MM.1S (cell line): ENCODE measurements at regions not wholly inside any gene's neighbourhood (a gene's known extent, or its start where the extent isn't known, plus 50 kb on each side); places are given as distances from the start of the nearest gene placed in this dataset.

ENCODE experiments used
- DNase-seq: peaks from one replicate; pipeline ENCODE4 v3.0.0-alpha.2; 2015
- H2AFZ ChIP-seq: fragments of 300-600 bp; sonication (generic); 2 replicates; pipeline ENCODE4 v1.6.0; 2016; ENCODE audit warnings: antibody characterized with exemption, low read length
- H3F3A ChIP-seq: fragments of 300-600 bp; sonication (generic); 2 replicates; pipeline ENCODE4 v1.6.1; 2016; ENCODE audit warnings: mild to moderate bottlenecking, antibody characterized with exemption, low read length, moderate library complexity, mixed read lengths; ENCODE audit not compliant: insufficient read depth
- H3K27ac ChIP-seq: fragments of 300-600 bp; sonication (generic); 2 replicates; pipeline ENCODE4 v1.5.1; 2016; ENCODE audit warnings: mild to moderate bottlenecking, low read length
- H3K27me3 ChIP-seq: fragments of 300-600 bp; sonication (generic); replicated peaks from 2 replicates; pipeline ENCODE4 v1.6.0; 2016; ENCODE audit warnings: low read length; ENCODE audit not compliant: insufficient read depth
- H3K36me3 ChIP-seq: fragments of 300-600 bp; sonication (generic); replicated peaks from 2 replicates; pipeline ENCODE4 v1.6.1; 2016; ENCODE audit warnings: mild to moderate bottlenecking, low read length, mixed read lengths; ENCODE audit not compliant: insufficient read depth
- H3K4me1 ChIP-seq: fragments of 300-600 bp; sonication (generic); 2 replicates; pipeline ENCODE4 v1.6.1; 2016; ENCODE audit warnings: low read length, mixed read lengths
- H3K4me2 ChIP-seq: fragments of 300-600 bp; sonication (generic); 2 replicates; pipeline ENCODE4 v1.6.0; 2016; ENCODE audit warnings: low read depth, low read length
- H3K4me3 ChIP-seq: fragments of 300-600 bp; sonication (generic); 2 replicates; pipeline ENCODE4 v1.5.1; 2016; ENCODE audit warnings: low read length, mixed read lengths
- H3K79me2 ChIP-seq: fragments of 300-600 bp; sonication (generic); 2 replicates; pipeline ENCODE4 v1.6.1; 2016; ENCODE audit warnings: mixed run types, low read length, mixed read lengths
- H3K9ac ChIP-seq: fragments of 300-600 bp; sonication (generic); 2 replicates; pipeline ENCODE4 v1.6.1; 2016; ENCODE audit warnings: low read length, mixed read lengths
- H3K9me2 ChIP-seq: fragments of 300-600 bp; sonication (generic); replicated peaks from 2 replicates; pipeline ENCODE4 v1.6.1; 2016; ENCODE audit warnings: mild to moderate bottlenecking, low read length, mixed read lengths; ENCODE audit not compliant: insufficient read depth
- H3K9me3 ChIP-seq: fragments of 300-600 bp; sonication (generic); replicated peaks from 2 replicates; pipeline ENCODE4 v1.6.1; 2016; ENCODE audit warnings: mild to moderate bottlenecking, low read length, mixed read lengths; ENCODE audit not compliant: insufficient read depth
- H4K20me1 ChIP-seq: fragments of 300-600 bp; sonication (generic); 2 replicates; pipeline ENCODE4 v1.6.1; 2016; ENCODE audit warnings: mild to moderate bottlenecking, low read length, moderate library complexity, mixed read lengths; ENCODE audit not compliant: insufficient read depth
- CTCF ChIP-seq: fragments of 300-600 bp; sonication (generic); IDR thresholded peaks from 2 replicates; pipeline ENCODE4 v1.5.1; 2016; ENCODE audit warnings: antibody characterized with exemption, low read length, mixed read lengths
- EZH2 ChIP-seq: fragments of 300-600 bp; sonication (generic); optimal IDR thresholded peaks from 2 replicates; pipeline ENCODE3; 2017; ENCODE audit warnings: low read depth, mild to moderate bottlenecking, antibody characterized with exemption, low read length, mixed read lengths
- EZH2phosphoT487 ChIP-seq: fragments of 300-600 bp; sonication (generic); IDR thresholded peaks from 2 replicates; pipeline ENCODE4 v1.6.1; 2018; ENCODE audit warnings: antibody characterized with exemption, low read length

- H3K4me1 ChIP-seq = no peaks in the 10 kb centered on the region
- H2AFZ ChIP-seq = no peak overlapping the region
- H3K4me2 ChIP-seq = no peak overlapping the region
- DNase-seq = no peak
- H3K36me3 ChIP-seq = no peaks in the 10 kb centered on the region
- H3K4me3 ChIP-seq = no peak overlapping the region
- no peaks in the 10 kb centered on the region for H3K27me3 ChIP-seq
- H3F3A ChIP-seq = no peaks in the 10 kb centered on the region
- no peaks in the 10 kb centered on the region for H3K79me2 ChIP-seq
- H4K20me1 ChIP-seq = no peaks in the 10 kb centered on the region
- H3K27ac ChIP-seq = no peak overlapping the region
- H3K9me2 ChIP-seq = no peaks in the 10 kb centered on the region
- H3K9ac ChIP-seq = no peak overlapping the region
- no peaks in the 10 kb centered on the region for H3K9me3 ChIP-seq
- no peak for TF ChIP-seq EZH2phosphoT487
- no peak for TF ChIP-seq CTCF
- no peak for TF ChIP-seq EZH2
Observed at GRCh38 chr3:182523836-182524235, 269.5 kb upstream of the ATP11B start.

- Histone ChIP-seq H3K4me3 (no peak overlapping the region), H3K4me2 (no peak overlapping the region), H3K27ac (no peak overlapping the region), H3K79me2 (no peaks in the 10 kb centered on the region), H2AFZ (no peak overlapping the region), H3K4me1 (no peaks in the 10 kb centered on the region), H3K9ac (no peak overlapping the region), H3F3A (no peaks in the 10 kb centered on the region), H3K27me3 (no peaks in the 10 kb centered on the region), H3K9me2 (no peaks in the 10 kb centered on the region), H4K20me1 (no peaks in the 10 kb centered on the region), H3K36me3 (no peaks in the 10 kb centered on the region), H3K9me3 (no peaks in the 10 kb centered on the region)
- no peak for TF ChIP-seq CTCF
- TF ChIP-seq EZH2phosphoT487 = no peak
- TF ChIP-seq EZH2 = no peak
- no peak for DNase-seq
Observed at GRCh38 chr3:182524711-182525401, 268.4 kb upstream of the ATP11B start.

GRCh38 chr3:182525766-182526374 is 267.4 kb upstream of the ATP11B start:
- H3K9ac ChIP-seq = no peak overlapping the region
- no peaks in the 10 kb centered on the region for H3F3A ChIP-seq
- no peaks in the 10 kb centered on the region for H3K79me2 ChIP-seq
- H2AFZ ChIP-seq = no peak overlapping the region
- no peak overlapping the region for H3K4me3 ChIP-seq
- no peak overlapping the region for H3K27ac ChIP-seq
- no peak for DNase-seq
- H3K27me3 ChIP-seq = no peaks in the 10 kb centered on the region
- no peaks in the 10 kb centered on the region for H3K9me2 ChIP-seq
- no peak overlapping the region for H3K4me2 ChIP-seq
- no peaks in the 10 kb centered on the region for H3K36me3 ChIP-seq
- H3K4me1 ChIP-seq = no peaks in the 10 kb centered on the region
- no peak for TF ChIP-seq CTCF
- no peak for TF ChIP-seq EZH2
- no peak for TF ChIP-seq EZH2phosphoT487
- H4K20me1 ChIP-seq = no peaks in the 10 kb centered on the region
- H3K9me3 ChIP-seq = no peaks in the 10 kb centered on the region
